ENCODE measurements at regions not wholly inside any gene's neighbourhood (a gene's known extent, or its start where the extent isn't known, plus 50 kb on each side); places are given as distances from the start of the nearest gene placed in this dataset.

GRCh38 chr7:118753479-118753878, 529.0 kb downstream of the ANKRD7 start:
- Histone ChIP-seq H2AFZ (no peak overlapping the region), H3K79me2 (replicated peaks; ENCODE audit: insufficient read depth) (no peaks in the 10 kb centered on the region), H3K36me3 (ENCODE audit: insufficient read depth) (no peaks in the 10 kb centered on the region), H4K20me1 (replicated peaks; ENCODE audit: insufficient read depth) (no peaks in the 10 kb centered on the region), H3K4me1 (ENCODE audit: insufficient read depth) (no peaks in the 10 kb centered on the region), H3F3A (replicated peaks; ENCODE audit: low read depth) (no peaks in the 10 kb centered on the region), H3K4me3 (no peak overlapping the region), H3K4me2 (no peak overlapping the region), H3K27ac (ENCODE audit: low read depth) (no peak overlapping the region), H3K9me2 (ENCODE audit: insufficient read depth) (peaks cover 4% of the 10 kb centered on the region; the same call in 1 of the 2 replicates), H3K27me3 (ENCODE audit: insufficient read depth) (no peaks in the 10 kb centered on the region)
- no peaks in the 10 kb centered on the region for H3K27me3 Mint-ChIP-seq (ENCODE audit: insufficient read depth, low read depth, poor library complexity)
- ATAC-seq: no peak
- no peak overlapping the region for H3K4me3 Mint-ChIP-seq
- peaks cover 3% of the 10 kb centered on the region; the same call in 2 of the 3 replicates for H3K4me1 Mint-ChIP-seq
- no peaks in the 10 kb centered on the region for H3K36me3 Mint-ChIP-seq (ENCODE audit: low read depth)
- H3K9me3 Mint-ChIP-seq: no peaks in the 10 kb centered on the region
- no peak overlapping the region for H3K27ac Mint-ChIP-seq
- DNase-seq (ENCODE audit: low spot score): no peak
- TF ChIP-seq ZNF462 (CRISPR knock-in tag; IDR thresholded peaks at IDR 0.05) (no peak), EZH2phosphoT487 (IDR thresholded peaks at IDR 0.05; ENCODE audit: unreplicated experiment) (no peak), ETS1 (IDR thresholded peaks at IDR 0.05) (no peak), CTCF (conservative IDR thresholded peaks at IDR 0.05; ENCODE audit: low read depth in 2 of 2) (no peak), ZNF114 (CRISPR knock-in tag; IDR thresholded peaks at IDR 0.05) (no peak), JUNB (IDR thresholded peaks at IDR 0.05; ENCODE audit: unreplicated experiment) (no peak), CREB1 (CRISPR knock-in tag; IDR thresholded peaks at IDR 0.05; ENCODE audit: low read depth) (no peak), REST (IDR thresholded peaks at IDR 0.05; ENCODE audit: unreplicated experiment) (no peak), POLR2AphosphoS5 (IDR thresholded peaks at IDR 0.05; ENCODE audit: low read depth) (no peak), EZH2 (IDR thresholded peaks at IDR 0.05; ENCODE audit: low read depth, unreplicated experiment) (no peak), STAT1 (IDR thresholded peaks at IDR 0.05; ENCODE audit: unreplicated experiment) (no peak), NANOG (IDR thresholded peaks at IDR 0.05; ENCODE audit: borderline replicate concordance) (no peak), ZNF331 (CRISPR knock-in tag; IDR thresholded peaks at IDR 0.05; ENCODE audit: low read depth) (no peak)

Measured in GM23338 (cell line).